ENCODE measurements at regions not wholly inside any gene's neighbourhood (a gene's known extent, or its start where the extent isn't known, plus 50 kb on each side); places are given as distances from the start of the nearest gene placed in this dataset.

GRCh38 chr5:99438619-99439018 lies 509.8 kb upstream of the CHD1 start:
- no peak for TF ChIP-seq CTCF (IDR thresholded peaks at IDR 0.05; ENCODE audit: borderline replicate concordance, extremely low read depth, low read length, poor library complexity, severe bottlenecking)
- TF ChIP-seq EZH2 (IDR thresholded peaks at IDR 0.05; ENCODE audit: borderline replicate concordance, low read depth, low read length, severe bottlenecking): no peak
